RWPE2 (cell line): ENCODE measurements at regions not wholly inside any gene's neighbourhood (a gene's known extent, or its start where the extent isn't known, plus 50 kb on each side); places are given as distances from the start of the nearest gene placed in this dataset.

Experiments
- ATAC-seq: fragments of 200-7000 bp; cut with Tn5 transposase; 3 replicates; pipeline ENCODE4 v1.9.1; 2021; ENCODE audit warnings: low read depth
- DNase-seq: peaks from one replicate; pipeline ENCODE4 v3.0.0-alpha.2; 2020; ENCODE audit warnings: low spot score
- H3K27ac ChIP-seq: fragments of 450-650 bp; 2 replicates; pipeline ENCODE4 v1.5.1; 2017; ENCODE audit warnings: mild to moderate bottlenecking; ENCODE audit not compliant: poor library complexity, severe bottlenecking
- H3K27me3 ChIP-seq: fragments of 250-450 bp; sonication (Bioruptor Pico); 2 replicates; pipeline ENCODE4 v1.5.1; 2021; ENCODE audit warnings: mild to moderate bottlenecking, moderate library complexity; ENCODE audit not compliant: insufficient read depth, poor library complexity, severe bottlenecking
- H3K36me3 ChIP-seq: fragments of 250-450 bp; sonication (Bioruptor Pico); 2 replicates; pipeline ENCODE4 v1.5.1; 2020; ENCODE audit warnings: low read depth, mild to moderate bottlenecking, moderate library complexity
- H3K4me1 ChIP-seq: fragments of 250-450 bp; sonication (Bioruptor Pico); 2 replicates; pipeline ENCODE4 v1.5.1; 2021; ENCODE audit warnings: mild to moderate bottlenecking, moderate library complexity; ENCODE audit not compliant: insufficient read depth, poor library complexity, severe bottlenecking
- H3K4me3 ChIP-seq: fragments of 250-450 bp; sonication (Bioruptor Pico); 2 replicates; pipeline ENCODE4 v1.5.1; 2021; ENCODE audit warnings: mild to moderate bottlenecking, moderate library complexity; ENCODE audit not compliant: severe bottlenecking
- H3K9me3 ChIP-seq: fragments of 250-450 bp; sonication (Bioruptor Pico); 2 replicates; pipeline ENCODE4 v1.5.1; 2021; ENCODE audit warnings: mild to moderate bottlenecking, moderate library complexity; ENCODE audit not compliant: severe bottlenecking
- TF ChIP-seq, protein P1 (sequence below): fragments of 450-650 bp; IDR thresholded peaks from one replicate; pipeline ENCODE4 v1.5.1; 2017; ENCODE audit warnings: mild to moderate bottlenecking, moderate library complexity; ENCODE audit not compliant: poor library complexity, severe bottlenecking

DNA sequence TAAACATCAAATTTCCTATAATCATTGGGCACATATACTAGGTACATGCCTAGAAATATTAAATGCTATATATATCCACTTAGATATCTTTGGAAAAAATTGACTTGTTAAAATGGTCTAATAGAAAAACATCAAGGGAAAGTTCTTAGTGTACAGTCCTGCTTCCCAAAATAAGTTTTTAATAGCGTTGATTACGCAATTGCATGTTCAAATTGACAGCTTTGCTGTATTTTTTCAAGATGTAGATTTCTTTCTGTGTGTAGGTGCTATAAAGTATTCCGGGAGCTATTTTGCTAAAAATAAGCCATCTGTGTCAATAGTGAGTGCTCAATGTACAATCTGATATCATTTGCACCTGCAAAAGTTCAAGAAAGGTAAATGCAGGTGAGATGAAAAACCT lies 463.9 kb upstream of the ATP2B1 start:
- TF ChIP-seq, protein P1, sequence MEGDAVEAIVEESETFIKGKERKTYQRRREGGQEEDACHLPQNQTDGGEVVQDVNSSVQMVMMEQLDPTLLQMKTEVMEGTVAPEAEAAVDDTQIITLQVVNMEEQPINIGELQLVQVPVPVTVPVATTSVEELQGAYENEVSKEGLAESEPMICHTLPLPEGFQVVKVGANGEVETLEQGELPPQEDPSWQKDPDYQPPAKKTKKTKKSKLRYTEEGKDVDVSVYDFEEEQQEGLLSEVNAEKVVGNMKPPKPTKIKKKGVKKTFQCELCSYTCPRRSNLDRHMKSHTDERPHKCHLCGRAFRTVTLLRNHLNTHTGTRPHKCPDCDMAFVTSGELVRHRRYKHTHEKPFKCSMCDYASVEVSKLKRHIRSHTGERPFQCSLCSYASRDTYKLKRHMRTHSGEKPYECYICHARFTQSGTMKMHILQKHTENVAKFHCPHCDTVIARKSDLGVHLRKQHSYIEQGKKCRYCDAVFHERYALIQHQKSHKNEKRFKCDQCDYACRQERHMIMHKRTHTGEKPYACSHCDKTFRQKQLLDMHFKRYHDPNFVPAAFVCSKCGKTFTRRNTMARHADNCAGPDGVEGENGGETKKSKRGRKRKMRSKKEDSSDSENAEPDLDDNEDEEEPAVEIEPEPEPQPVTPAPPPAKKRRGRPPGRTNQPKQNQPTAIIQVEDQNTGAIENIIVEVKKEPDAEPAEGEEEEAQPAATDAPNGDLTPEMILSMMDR: no peak
- ATAC-seq: no peak

DNA sequence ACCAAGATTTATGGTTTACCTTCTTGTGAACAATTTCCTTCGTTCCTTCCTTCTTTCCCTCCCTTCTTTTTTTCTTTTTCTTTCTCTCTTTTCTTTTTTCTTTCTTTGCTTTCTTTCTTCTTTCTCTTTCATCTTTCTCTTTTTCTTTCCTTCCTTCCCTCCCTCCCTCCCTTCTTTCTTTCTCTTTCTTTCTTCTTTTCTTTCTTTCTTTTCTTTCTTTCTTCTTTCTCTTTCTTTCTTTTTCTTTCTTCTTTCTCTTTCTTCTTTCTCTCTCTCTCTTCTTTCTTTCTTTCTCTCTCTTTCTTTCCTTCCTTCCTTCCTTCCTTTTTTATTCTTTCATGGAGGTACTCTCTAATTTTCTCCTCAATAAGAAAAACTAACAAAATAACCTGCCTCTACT lies 462.1 kb upstream of the ATP2B1 start:
- H3K9me3 ChIP-seq: no peaks in the 10 kb centered on the region
- no peak for ATAC-seq

More for the DNA sequence above, 463.9 kb upstream of the ATP2B1 start:
- H3K36me3 ChIP-seq: no peaks in the 10 kb centered on the region
- DNase-seq: no peak
- no peak overlapping the region for H3K27ac ChIP-seq
- H3K9me3 ChIP-seq: no peaks in the 10 kb centered on the region
- no peaks in the 10 kb centered on the region for H3K27me3 ChIP-seq
- H3K4me3 ChIP-seq: no peak overlapping the region
- H3K4me1 ChIP-seq: no peaks in the 10 kb centered on the region

DNA sequence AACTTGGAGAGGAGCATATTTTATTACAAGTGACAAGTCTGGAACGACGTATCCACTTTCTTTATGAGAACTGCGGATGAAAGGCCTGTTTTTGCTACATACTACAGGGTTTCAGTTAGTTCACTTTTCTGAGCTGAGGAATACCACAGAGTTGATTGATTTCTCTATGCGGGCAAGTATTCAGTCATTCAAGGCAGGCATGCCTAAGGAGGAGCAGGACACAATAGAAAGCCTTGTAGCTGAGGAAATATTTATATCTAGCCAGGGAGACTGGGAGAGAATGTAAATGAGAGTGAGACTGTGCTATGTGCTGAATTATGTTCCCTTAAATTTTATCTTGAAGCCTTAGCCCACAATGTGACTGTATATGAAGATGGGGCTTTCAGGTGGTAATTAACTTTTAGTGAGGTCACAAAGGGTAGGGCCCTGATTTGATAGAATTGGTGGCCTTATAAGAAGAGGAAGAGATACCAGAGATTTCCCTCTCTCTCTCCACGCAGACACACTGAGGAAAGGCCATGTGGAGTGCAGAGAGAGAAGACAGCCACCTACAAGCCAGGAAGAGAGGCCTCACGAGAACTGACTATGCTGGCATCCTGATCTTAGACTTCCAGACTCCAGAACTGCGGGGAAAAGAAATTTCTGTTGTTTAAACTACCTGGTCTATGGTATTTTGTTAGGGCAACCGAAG lies 459.0 kb upstream of the ATP2B1 start:
- Histone ChIP-seq H3K27ac (no peak overlapping the region), H3K4me1 (no peaks in the 10 kb centered on the region), H3K27me3 (no peaks in the 10 kb centered on the region), H3K36me3 (no peaks in the 10 kb centered on the region), H3K9me3 (no peaks in the 10 kb centered on the region), H3K4me3 (no peak overlapping the region)
- TF ChIP-seq, protein P1: no peak
- ATAC-seq: no peak
- DNase-seq: no peak

More for the DNA sequence above, 462.1 kb upstream of the ATP2B1 start:
- no peak overlapping the region for H3K4me3 ChIP-seq
- H3K36me3 ChIP-seq: no peaks in the 10 kb centered on the region
- no peak overlapping the region for H3K27ac ChIP-seq
- no peaks in the 10 kb centered on the region for H3K27me3 ChIP-seq
- no peak for DNase-seq
- TF ChIP-seq, protein P1: no peak
- no peaks in the 10 kb centered on the region for H3K4me1 ChIP-seq

DNA sequence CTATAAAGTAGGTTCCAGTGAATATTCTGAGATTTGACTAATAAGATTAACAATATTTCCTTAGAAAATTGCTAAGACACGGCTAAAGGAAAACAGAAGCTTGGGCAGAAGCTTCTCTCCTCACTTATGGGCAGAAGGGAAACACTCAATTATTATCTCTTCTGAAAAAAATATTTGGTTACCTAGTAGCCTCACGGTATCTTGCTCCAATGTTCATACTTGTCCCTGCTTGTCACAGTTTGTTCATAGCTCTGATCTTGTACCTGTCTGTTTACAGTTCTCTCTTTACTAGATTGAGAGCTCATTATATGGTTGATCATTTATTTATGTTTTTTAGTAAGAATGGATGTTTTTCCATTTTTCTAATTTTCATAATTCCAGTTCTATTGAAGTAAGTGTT lies 458.0 kb upstream of the ATP2B1 start:
- no peaks in the 10 kb centered on the region for H3K9me3 ChIP-seq
- H3K4me1 ChIP-seq: no peaks in the 10 kb centered on the region
- TF ChIP-seq, protein P1: no peak
- H3K36me3 ChIP-seq: no peaks in the 10 kb centered on the region
- no peak overlapping the region for H3K27ac ChIP-seq
- ATAC-seq: no peak
- DNase-seq: no peak
- H3K4me3 ChIP-seq: no peak overlapping the region
- H3K27me3 ChIP-seq: no peaks in the 10 kb centered on the region

DNA sequence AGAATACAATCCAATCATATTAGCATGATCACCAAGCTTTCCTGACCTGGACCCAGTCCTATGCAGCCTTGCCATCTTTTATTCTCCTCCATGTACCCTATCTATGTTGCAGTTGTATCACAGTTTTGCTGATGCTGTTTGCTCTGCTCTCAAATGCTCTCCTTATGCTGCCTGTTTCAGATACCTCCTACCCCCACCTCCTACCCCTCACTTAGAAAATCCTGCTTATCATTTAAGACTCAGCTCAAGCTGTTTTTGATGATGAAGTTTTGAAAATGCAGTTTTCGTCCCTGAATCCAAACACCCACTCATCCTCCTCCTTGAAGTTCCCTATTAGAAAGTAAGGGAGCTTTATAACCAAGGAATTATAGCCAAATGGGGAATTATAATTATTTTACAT lies 457.4 kb upstream of the ATP2B1 start:
- Histone ChIP-seq H3K4me1 (no peaks in the 10 kb centered on the region), H3K4me3 (no peak overlapping the region), H3K36me3 (no peaks in the 10 kb centered on the region), H3K27me3 (no peaks in the 10 kb centered on the region), H3K27ac (no peak overlapping the region), H3K9me3 (no peaks in the 10 kb centered on the region)
- no peak for ATAC-seq
- DNase-seq: no peak
- TF ChIP-seq, protein P1: no peak
